ENCODE measurements at regions not wholly inside any gene's neighbourhood (a gene's known extent, or its start where the extent isn't known, plus 50 kb on each side); places are given as distances from the start of the nearest gene placed in this dataset.
A peak's percentile ranks its signal among the peaks of the same experiment; 100 is the strongest.

DNA sequence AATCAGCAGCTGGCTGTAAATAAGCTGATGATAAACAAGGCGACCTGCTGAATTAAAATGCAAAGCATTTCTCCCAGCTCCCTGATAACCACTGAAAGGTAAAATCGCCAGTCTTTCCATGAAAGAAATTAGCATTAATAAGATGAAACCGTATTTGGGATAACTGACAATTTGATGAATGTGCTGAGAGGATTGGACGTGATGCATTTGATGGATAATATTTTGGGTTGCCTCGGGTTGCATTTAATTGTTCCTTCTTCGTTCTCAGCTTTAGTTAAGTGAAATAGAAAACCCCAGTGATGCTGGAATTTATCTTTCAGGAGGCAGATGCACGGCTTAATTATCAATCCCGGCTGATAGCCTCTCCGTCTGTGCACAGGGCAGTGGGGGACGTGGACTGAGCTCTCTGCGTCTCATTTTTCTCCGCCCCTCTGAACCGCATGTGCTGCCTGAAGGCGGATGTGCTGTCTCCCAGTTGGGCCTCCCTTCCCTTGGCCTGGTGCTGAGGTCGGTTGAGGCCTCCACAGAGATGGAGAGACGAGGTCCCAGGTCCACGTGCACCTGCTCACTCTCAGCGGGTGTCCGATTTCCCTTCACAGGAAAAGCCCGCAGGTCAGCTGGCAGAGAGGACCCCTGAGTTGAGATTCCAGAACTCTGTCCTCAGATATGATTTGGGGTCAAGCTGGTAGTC, 846.2 kb downstream of the BRD1 start:
- DNase-seq (ENCODE audit: low spot score), result no peak

DNA sequence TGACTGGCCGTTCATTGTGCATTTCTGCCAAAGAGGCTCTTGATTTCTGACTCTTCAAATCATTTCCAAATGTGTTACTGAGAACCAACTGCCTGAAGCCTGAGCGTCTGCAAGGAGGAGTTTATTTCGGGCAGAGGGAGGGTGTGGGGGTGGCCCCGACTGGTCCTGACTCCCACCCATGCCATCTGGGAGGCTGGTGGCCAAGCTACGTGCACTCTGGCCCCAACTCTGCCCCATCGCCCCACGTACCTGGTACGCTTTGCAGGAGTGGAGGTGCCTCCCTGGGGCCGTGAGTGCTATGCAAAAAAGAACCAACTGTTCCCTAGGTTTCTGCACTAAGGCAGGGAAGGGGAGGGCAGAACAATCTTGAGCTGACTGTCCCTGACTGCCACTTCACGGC, 846.8 kb downstream of the BRD1 start:
- no peak for DNase-seq (ENCODE audit: low spot score)

DNA sequence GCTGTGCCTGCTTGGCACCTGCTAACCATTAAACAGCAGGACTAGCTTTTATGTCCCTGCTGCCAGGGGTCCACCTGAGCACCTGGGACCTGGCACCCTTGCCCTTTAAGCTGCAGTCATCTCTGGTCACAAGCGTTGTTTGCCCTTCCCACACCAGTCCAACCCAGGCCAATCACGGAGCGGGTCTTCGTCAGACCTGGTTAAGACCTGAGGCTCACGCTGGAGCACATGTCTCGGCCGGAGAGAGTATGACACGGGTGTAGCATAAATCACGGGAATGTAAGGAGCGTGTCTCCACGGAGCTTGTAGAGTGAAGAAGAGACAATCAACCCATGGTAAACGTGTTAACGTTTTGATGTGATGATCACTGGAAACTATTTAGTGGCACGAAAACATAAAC, 847.3 kb downstream of the BRD1 start:
- DNase-seq (ENCODE audit: low spot score), result no peak

DNA sequence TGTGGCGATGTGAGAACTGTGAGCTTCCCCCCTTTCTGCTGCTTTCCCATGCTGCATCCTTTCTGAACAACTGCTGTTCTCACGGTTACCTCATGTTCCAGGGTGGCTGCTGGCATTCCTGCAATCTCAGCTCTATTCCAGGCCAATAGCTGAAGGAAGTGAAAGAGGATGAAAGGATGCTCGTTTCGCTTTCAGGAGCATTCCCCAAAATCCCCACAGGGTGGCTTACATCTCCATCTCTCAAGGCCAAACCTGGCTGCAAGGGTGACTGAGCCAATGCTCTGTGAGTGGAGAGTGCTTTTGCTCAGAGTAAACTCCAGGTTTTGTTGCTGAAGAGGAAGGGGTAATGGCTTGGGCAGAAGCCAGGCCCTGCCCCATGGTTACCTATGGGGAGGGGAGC, 848.2 kb downstream of the BRD1 start:
- DNase-seq (ENCODE audit: low spot score), result no peak

DNA sequence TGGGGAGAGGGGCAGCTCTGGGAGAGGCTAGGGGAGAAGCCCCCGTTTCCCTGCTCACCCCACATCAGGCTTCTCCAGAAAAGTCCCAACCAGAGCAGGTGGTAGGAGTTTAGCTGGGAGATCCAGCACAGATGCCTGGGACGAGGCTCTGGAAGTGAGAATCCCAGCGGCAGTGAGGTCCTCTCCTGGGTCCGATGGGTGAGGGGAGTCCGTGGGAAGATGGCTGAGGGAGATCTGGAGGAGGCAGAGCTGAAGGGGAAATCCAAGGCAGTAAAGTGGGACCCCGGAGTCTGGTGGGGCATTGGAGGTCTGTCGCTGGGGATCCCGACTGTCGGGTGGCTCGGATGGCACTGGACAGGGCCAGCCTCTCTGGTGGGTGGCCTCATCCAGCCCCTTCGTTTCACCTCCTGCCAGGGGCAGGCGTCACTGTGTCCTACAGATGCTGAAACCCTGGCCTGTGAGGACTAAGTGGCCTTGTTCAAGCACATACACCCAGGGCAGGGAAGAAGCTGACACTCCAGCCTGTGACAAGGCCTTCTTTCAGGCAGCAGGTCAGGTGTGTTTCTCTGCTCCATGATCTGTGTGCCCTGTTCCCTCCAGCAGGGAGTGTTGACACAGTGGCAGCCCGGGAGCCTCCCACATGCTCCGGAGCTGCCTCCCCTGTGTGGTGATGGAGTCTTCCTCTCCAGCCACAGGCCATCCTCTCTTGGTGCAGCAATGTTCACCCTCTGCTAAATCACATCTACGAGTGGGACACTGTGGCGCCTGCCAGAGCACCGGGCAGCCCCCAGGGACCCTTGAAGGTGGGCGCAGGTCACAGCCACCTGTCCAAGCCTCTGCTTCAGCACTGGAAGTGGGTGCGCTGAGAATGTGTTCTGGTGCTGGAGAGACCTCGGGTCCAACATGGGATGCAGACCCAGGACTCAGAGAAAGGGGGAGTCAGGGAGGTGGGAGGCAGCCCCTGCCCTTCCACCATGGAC, 850.8 kb downstream of the BRD1 start:
- DNase-seq (ENCODE audit: low spot score), result no peak

DNA sequence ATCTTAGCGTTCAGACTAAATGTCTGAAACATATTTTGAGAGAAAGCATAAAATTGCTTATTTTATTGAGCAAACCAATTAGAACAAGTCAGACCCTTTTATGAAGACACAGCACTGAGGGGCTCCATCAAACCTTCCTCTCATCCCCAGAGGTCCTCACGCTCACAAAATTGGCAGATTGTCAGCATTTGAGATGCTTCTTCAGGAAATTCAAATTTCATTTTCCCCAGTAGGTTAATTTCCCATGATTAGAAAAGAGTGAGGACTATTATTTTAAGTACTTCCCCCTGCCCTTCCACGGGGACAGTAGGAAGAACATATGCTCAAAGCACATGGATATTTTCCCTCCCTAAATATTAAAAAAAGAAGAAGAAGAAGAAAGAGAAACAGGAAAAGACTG, 851.8 kb downstream of the BRD1 start:
- DNase-seq (ENCODE audit: low spot score), result no peak

DNA sequence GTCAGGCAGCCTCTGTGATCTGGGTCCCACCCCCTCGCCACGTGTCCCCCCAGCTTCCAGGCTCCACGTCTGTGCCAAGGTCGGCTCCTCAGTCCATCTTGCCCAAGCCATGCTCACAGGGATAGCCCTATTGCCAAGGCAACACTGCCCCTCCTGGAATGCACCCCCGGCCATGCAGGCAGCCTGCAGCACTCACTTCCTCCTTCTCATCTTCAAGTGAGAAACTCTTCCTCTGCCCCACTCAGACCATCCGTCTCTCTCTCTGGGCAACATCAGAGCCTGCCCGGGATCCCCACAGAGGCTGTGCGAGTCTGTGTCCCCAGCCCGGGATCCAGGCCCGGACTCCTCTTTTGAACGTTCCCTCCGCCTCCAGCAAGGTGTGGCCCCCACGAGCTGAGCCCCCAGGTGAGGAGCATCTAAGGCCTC, 852.3 kb downstream of the BRD1 start:
- no peak for DNase-seq (ENCODE audit: low spot score)

DNA sequence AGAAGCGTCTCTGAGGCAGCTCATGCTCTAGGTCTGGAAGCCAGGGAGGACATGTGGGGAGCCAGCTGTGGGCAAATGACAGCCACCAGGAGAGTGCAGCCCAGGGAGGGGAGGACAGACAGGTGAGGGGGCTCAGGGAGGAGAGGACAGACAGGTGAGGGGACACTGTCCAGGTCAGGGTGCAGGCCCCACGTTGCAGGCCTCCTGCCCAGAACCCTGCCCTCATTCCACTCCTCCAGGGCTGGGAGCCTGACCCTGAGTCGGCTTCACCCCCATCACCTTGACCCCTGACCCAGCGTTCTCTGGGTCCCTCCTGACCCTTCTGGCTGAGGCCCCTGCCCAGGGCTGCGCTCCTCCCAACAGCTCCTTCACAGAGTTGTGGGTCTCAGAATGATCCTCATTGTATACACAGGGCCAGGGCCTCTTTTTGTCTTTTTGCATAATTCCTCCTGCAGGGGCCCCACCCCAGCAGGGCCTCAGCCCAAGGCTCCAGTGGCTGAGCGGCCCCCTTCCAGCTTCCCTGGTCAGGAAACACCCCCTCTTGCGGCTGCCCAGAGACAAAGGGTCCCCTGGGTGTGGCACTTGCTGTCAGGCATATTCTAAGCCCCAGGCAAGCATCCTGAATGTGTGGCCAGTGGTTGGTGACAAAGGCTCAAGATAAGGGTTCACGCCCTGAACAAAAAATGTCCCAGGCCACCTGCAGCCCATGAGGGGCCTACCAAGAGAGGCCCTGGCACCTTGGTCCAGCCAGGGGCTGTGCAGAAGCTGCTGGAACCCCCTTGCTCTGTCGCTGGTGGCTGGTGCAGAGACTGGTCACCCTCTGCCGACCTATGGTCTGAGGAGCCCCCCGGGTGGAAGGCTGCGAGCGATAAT, 853.0 kb downstream of the BRD1 start:
- DNase-seq (ENCODE audit: low spot score), result no peak

DNA sequence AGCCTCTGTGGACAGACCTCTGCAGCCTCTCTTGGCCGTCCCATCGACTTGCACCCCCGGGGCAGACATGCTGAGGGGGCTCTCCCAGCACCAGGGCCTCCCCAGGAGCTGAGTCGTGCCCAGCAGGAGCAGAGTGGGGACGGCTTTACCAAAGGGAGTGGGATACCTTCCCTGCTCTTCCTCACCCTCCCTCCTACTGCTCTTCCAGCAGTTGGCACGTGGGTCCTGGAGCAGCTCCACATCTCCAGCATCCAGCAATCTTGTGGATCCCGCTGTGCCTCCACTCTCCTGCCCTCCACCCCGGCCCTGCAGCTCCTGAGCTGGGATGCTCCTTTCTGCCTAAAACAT, 854.0 kb downstream of the BRD1 start:
- DNase-seq (ENCODE audit: low spot score), result no peak

DNA sequence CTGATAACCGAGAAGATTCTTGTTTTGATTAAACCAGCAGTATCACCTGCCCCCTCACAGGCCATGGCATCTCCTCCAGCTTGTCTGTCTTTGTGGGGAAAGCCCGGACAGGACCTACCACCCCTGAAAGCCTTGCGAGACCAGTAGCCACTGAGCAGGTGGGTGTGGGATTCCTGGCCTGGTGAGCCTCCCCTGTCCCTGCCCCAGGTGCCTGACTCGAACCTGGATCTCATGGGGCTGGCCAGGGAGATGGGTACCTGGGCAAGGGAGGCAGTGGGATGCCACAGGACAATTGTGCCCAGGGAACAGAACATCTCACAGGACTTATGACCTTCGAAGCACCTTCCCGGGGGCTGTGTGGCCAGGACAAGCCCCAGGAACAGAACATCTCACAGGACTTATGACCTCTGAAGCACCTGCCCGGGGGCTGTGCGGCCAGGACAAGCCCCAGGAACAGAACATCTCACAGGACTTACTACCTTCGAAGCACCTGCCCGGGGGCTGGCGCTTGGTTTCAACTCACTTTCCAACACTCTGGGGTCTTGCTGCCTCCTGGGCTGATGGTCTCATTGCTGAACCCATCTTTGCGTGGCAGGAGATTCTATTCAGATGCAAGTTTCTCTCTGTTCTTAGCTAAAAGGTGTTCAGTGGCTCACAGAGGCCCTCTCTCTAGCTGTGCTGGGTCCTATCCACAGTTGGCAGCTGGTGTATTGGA, 854.5 kb downstream of the BRD1 start:
- no peak for DNase-seq (ENCODE audit: low spot score)

DNA sequence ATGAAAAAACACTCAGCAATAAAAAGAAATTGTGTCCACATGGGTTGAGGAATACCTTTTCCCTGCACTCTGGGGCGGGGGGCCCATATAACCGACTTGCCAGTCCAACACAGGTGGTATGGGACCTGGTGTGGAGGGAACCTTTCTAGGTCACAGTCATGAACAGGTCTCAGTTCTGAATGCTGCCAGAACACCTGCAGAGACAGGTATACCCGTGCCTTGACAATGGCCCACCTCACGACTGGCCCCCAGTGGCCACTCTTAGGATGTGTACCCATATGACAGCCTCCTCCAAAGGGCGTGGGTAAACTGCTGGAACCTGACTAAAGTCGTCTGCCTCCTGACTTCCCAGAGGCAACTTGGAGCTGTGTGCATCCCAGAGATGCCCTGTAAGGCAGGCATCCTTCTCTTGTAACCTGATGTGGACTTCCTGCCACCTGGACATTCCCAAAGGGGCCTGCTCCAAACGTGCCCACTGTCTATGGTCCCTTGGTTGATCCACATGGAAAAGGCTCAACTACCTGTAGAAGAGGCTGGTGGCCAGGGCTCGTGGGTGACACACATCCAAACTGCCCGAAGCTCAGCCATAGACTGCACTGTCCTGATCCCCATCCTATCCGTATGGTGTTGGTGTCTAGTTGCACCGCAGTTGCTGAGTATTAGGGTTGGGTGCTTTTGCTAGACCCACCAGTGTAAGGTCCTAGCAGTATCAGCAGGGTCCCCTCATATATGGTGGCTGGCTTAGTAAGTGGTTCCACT, 859.3 kb downstream of the BRD1 start:
- peak; percentile 43 for DNase-seq (ENCODE audit: low spot score)

DNA sequence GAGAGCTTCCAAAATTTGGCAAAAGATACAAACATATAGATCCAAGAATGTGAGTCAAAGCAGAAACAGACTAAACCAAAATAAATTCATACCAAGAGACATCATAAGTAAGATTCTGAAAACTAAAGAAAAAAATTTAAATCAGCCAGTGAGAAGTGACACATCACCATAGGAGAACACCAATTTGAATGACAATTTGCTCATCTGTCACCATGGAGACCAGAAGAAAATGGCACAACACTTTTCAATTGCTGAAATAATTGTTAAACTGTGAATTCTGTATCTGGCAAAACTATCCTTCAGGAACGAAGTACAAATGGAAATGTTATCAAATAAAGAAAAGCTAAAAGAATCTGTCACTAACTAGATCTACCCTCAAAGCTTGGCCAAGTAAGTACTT, 864.3 kb downstream of the BRD1 start:
- DNase-seq (ENCODE audit: low spot score), result no peak

DNA sequence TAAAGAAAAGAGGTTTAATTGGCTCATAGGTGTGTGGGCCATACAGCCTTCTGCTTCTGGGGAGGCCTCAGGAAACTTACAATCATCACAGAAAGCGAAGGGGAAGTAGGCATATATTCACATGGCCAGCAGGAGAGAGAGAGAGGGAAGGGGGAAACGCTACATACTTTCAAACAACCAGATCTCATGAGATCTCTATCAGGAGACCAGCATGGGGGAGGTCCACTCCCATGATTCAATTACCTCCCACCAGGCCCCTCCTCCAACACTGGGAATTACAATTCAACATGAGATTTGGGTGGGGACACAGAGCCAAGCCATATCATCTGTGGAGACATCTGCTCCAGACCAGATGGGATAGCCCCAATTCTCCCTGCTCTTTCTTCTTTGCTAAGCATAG, 866.0 kb downstream of the BRD1 start:
- DNase-seq (ENCODE audit: low spot score), result no peak

DNA sequence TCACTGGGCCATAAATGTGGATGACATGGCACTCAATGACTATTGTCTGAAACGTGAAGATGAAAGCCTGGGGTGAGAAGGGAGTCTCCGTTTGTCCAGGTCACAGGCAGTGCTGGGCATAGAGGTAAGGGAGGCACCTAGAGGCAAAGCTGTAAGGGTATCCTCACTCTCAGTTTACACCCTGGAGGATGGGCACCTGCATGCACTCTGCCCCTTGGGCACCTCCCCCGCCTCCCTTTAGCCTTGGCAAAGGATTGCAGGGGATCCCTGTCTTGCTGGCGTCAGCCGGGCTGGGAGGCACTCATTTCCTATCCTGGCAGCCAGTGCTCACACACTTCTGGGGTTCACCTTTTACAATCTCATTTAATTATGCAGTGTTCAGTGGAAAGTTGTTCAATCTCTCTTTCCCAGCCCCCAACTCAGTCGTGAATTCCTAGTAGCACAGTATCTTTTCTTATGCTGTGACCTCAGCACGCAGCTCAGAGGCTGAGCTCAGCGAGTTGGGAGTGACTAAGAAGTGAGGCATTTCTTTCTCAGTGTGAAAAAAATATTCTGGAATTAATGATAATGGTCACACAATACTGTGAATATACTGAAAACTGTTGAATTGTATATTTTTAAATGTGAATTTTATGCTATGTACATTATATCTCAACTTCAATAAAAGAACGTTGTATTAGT, 866.6 kb downstream of the BRD1 start:
- peak; percentile 25 for DNase-seq (ENCODE audit: low spot score)

DNA sequence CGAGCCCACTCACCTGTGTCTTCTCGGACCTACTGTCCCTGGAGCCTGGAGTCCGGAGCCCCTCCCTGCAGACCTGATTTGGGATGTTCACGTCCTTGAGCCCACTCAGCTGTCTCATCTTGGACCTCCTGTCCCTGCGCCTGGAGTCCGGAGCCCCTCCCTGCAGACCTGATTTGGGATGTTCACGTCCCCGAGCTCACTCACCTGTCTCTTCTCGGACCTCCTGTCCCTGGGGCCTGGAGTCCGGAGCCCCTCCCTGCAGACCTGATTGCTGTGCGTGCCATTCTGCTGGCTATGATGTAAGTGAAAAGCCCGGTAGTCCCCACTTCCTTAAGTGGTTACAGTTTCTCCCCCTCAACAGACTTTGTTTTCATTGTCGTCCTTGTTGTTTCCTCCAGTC, 867.1 kb downstream of the BRD1 start:
- DNase-seq (ENCODE audit: low spot score), result no peak

DNA sequence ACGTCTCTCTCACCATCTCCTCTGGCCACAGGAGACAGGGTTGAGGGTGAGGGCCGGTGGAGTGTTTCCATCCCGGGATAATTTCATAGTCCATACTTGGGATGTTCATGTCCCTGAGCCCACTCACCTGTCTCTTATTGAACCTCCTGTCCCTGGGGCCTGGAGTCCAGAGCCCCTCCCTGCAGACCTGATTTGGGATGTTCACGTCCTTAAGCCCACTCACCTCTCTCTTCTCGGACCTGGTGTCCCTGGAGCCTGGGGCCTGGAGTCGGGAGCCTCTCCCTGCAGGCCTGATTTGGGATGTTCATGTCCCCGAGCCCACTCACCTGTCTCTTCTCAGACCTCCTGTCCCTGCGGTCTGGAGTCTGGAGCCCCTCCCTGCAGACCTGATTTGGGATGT, 868.2 kb downstream of the BRD1 start:
- DNase-seq (ENCODE audit: low spot score), result no peak

DNA sequence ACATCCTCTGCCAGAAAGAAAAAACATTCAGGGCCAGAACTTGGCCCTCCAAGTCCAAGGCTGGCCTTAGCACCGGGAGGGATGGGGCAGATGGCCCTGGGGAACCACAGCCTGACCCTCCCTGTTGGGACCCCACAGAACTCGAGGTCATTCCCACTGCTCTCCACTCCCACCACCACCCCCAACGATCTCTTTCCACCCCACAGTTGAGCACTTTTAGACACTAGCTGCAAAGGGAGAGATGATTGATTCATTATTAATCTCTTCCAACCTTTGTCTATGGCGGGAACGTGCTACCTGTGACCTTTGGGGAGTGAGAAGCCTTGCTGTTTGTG, 869.7 kb downstream of the BRD1 start:
- DNase-seq (ENCODE audit: low spot score), result no peak

DNA sequence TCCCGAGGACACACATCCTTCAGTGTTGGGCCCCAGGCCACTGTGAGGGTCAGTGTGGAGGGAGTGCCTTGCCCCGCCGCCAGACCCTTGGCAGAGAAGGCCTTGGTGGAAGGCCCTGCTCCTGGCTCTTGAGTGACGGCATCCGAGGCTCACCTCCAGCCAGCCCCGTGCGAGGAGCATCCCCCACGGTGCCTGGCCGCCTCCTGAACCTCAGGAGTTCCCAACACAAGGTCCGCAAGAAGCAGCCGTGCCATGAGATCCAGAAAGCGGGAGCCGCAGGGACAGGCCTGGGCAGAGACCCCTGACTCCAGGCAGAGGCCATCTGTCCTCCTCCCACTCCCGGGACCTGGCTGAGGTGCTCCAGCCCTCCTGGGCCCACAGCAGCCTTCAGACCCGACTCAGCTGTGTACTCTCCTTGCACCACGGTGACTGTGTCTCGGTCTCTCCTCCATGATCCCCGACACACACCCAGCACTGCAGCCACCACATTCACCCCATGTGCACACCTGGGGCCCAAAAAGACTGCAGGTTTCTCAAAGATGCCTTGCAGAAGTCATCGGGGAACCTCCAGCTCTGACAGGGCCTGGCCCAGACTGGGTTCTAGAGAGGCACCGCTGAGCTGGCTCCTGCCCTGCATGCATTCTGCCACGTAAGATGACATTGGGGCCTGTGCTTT, 870.2 kb downstream of the BRD1 start:
- DNase-seq (ENCODE audit: low spot score), result no peak

DNA sequence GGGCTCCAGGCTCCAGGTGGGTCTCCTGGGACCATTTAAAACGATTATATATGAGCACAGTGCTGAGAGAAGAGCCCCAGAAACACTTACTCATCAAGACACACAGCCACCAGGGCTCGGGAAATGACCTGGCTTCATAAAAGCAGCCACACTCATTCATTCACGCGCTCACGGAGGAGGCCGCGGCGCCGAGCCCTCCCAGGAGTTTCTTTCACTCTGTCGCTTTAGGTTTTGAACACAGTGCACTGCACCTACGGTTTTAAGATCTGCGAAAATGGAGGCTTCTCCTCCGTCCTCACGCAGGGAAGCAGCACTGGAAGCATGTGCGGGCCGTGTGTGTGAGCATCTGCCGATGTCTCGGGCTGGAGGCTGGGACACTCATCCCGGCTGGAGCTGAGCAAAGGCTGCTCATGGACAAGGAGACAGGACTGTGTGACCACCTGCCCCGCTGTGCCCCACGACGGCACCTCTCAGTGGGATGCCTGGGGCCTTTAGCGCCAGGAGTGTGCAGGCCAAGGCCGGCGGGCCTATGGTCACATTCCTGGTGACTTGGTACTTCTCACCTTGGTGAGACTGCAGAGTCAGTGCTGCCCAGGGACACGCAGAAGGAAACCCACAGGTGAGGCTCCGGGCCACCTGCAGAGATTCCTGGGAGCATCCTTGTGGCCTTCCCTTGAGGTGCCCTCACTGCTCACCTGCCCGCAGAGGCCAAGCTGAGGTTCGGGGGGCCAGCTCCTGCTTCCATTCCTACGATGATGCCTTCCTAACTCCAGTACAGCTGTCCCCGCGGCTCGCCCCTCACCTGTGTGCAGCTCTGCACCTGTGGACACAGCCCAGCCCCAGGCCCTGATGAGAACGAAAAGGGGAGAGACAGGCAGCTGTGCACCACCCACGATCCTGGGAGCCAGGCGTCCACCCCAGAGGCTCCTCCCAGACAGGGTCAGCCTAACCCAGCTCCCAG, 872.0 kb downstream of the BRD1 start:
- DNase-seq (ENCODE audit: low spot score), result no peak
